KOPT-K1 (cell line): ENCODE measurements at regions not wholly inside any gene's neighbourhood (a gene's known extent, or its start where the extent isn't known, plus 50 kb on each side); places are given as distances from the start of the nearest gene placed in this dataset.

Experiments
- H3K27ac ChIP-seq: fragments of 200-600 bp; sonication (generic); 2 replicates; pipeline ENCODE4 v1.5.1; 2016; ENCODE audit warnings: antibody characterized with exemption, mild to moderate bottlenecking, low read depth, low read length; ENCODE audit not compliant: poor library complexity, severe bottlenecking
- H3K36me3 ChIP-seq: fragments of 200-600 bp; sonication (generic); 2 replicates; pipeline ENCODE4 v1.5.1; 2017; ENCODE audit warnings: antibody characterized with exemption, mild to moderate bottlenecking, low read length, moderate library complexity; ENCODE audit not compliant: insufficient read depth
- H3K9me3 ChIP-seq: fragments of 200-600 bp; sonication (generic); 2 replicates; pipeline ENCODE4 v1.5.1; 2017; ENCODE audit warnings: antibody characterized with exemption, low read length, mild to moderate bottlenecking; ENCODE audit not compliant: insufficient read depth, poor library complexity, severe bottlenecking

DNA sequence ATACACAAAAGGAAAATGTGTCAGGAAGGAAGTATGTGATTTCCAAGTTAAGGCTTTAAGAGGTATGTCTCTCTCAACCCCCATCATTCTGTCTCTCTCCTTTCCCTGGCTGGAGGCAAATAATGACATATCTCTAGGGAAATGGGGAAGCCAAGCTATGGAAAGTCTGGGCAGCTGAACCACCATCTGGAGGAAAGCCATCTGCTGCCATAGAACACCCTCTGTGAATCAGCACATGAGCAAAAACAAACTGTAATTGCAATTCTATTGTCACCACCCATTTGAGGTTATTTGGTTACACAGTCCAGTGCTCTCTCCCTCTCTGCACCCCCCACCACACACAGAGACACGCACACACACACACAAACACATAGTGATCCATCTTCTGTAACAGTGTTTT is 766.2 kb downstream of the FLRT2 start:
- no peaks in the 10 kb centered on the region for H3K9me3 ChIP-seq
- no peaks in the 10 kb centered on the region for H3K36me3 ChIP-seq
- H3K27ac ChIP-seq: no peak overlapping the region

DNA sequence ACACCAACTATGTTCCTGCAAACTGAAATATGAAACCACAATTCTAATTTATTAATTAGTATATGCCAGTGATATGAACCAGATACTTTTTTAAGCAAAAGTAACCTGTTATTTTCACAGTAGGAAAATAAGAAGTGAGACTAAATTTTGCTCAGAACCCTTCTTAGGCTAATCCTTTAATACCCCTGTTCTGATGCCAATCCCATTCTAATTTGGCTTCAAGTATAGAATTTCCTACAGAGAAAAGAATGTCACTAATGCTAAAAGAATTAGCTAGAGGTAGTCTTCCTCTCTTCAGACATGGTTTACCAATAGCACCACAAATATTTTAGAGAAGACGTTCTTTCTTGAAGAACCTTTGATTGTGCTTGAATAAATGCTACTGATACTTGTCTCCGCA is 758.4 kb downstream of the FLRT2 start:
- Histone ChIP-seq H3K27ac (no peak overlapping the region), H3K9me3 (no peaks in the 10 kb centered on the region), H3K36me3 (no peaks in the 10 kb centered on the region)

- Histone ChIP-seq H3K27ac (no peak overlapping the region), H3K9me3 (no peaks in the 10 kb centered on the region), H3K36me3 (no peaks in the 10 kb centered on the region)
Observed at GRCh38 chr14:86279405-86279804, 749.5 kb downstream of the FLRT2 start.

DNA sequence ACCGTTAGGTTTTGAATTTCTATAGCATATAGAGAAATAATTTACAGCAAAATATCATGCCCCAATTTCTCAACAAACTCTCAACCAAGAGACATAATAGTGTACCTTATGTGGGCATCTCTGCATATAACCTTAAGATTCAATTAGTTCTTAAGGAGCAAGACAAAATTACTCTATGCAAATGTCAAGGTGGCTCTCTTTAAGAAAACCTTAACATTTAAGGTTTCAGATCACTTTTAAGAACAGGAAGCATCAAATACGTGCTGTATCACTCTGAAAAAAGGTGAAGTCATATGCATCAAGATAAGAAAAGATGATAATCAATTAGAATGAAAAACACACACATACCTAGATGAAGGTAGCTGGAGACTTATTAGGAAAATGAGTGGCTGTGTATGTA is 728.0 kb downstream of the FLRT2 start:
- H3K36me3 ChIP-seq: no peaks in the 10 kb centered on the region
- H3K27ac ChIP-seq: no peak overlapping the region
- H3K9me3 ChIP-seq: no peaks in the 10 kb centered on the region

- no peaks in the 10 kb centered on the region for H3K36me3 ChIP-seq
- no peak overlapping the region for H3K27ac ChIP-seq
- H3K9me3 ChIP-seq: no peaks in the 10 kb centered on the region
Observed at GRCh38 chr14:86243158-86243557, 713.2 kb downstream of the FLRT2 start.

DNA sequence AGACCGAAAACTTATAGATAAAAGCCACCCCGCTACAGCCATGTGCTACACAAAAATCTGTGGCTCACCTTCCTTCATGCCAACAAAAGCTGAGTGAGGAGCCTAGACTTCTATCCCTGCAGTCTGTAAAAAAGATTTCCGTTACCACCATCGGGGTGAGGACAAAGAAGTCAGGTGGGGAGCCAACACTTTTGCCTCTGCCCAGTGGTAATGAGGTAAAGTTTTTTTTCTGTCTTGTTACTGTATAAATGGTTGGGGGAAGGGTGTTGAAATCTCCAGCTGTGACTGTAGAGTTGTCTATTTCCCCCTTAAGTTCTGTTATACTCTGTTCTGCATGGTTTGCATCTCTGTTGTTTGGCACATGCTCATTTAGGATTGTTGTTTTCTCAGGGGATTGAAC is 707.8 kb downstream of the FLRT2 start:
- Histone ChIP-seq H3K27ac (no peak overlapping the region), H3K36me3 (no peaks in the 10 kb centered on the region), H3K9me3 (no peaks in the 10 kb centered on the region)

- Histone ChIP-seq H3K9me3 (no peaks in the 10 kb centered on the region), H3K36me3 (no peaks in the 10 kb centered on the region), H3K27ac (no peak overlapping the region)
Observed at GRCh38 chr14:86221755-86222154, 691.8 kb downstream of the FLRT2 start.

DNA sequence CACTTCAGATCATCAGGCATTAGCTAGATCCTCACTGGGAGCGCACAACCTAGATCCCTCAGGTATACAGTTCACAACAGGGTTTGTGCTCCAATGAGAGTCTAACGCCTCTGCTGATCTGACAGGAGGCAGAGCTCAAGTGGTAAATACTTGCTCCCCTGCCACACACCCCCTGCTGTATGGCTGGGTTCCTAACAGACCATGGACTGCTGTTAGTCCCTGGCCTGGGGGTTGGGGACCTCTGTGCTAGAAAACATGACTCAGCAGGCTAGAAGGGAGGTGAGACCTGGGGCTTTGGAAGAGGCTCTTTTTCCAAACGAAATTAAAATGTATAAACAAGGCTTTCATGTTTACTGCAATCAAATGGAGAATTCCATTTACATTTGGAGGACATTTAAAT is 691.1 kb downstream of the FLRT2 start:
- no peaks in the 10 kb centered on the region for H3K36me3 ChIP-seq
- no peak overlapping the region for H3K27ac ChIP-seq
- H3K9me3 ChIP-seq: no peaks in the 10 kb centered on the region

GRCh38 chr14:86217523-86217922 is 687.6 kb downstream of the FLRT2 start:
- Histone ChIP-seq H3K36me3 (no peaks in the 10 kb centered on the region), H3K27ac (no peak overlapping the region), H3K9me3 (no peaks in the 10 kb centered on the region)

GRCh38 chr14:86203843-86204242 is 673.9 kb downstream of the FLRT2 start:
- Histone ChIP-seq H3K27ac (no peak overlapping the region), H3K36me3 (no peaks in the 10 kb centered on the region)

DNA sequence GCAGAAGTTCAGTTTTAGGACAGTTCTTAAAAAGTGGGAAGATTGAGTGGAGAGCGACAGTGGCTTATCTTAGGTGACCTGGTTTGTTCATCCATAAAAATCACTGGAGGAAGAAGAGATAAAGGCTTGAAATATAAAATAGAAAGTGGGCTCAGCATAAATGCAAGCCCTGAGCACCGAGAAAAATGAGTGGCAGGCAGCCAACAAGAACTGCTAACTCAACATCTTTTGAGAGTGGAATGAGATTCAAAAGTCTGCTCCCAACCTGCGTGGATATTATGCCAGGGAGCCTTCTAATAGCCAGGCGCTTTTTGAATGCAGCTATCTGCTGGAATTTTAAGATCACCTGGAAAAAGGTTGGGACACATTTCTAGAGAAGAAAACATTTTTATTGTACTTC is 666.5 kb downstream of the FLRT2 start:
- no peaks in the 10 kb centered on the region for H3K36me3 ChIP-seq
- H3K27ac ChIP-seq: no peak overlapping the region
- no peaks in the 10 kb centered on the region for H3K9me3 ChIP-seq

More at GRCh38 chr14:86203843-86204242, 673.9 kb downstream of the FLRT2 start:
- no peaks in the 10 kb centered on the region for H3K9me3 ChIP-seq

DNA sequence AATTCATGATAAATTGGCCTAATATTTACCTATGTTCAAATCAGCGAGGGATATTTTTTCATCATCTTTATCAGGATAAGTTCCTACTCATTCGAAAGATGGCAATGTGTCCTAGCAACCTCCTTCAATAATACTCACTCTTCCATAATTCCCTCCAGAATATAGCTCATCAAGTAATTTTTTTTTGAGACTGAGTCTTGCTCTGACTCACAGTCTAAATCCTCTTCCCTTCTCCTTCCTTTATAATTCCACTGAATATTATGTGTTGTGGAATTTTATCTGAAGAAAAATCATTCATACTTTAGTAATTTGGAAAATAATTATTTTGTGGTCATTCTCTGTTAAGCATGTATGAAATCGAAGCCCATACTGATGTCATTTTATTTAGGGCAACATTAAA is 663.8 kb downstream of the FLRT2 start:
- H3K36me3 ChIP-seq: no peaks in the 10 kb centered on the region
- H3K9me3 ChIP-seq: no peaks in the 10 kb centered on the region
- H3K27ac ChIP-seq: no peak overlapping the region

DNA sequence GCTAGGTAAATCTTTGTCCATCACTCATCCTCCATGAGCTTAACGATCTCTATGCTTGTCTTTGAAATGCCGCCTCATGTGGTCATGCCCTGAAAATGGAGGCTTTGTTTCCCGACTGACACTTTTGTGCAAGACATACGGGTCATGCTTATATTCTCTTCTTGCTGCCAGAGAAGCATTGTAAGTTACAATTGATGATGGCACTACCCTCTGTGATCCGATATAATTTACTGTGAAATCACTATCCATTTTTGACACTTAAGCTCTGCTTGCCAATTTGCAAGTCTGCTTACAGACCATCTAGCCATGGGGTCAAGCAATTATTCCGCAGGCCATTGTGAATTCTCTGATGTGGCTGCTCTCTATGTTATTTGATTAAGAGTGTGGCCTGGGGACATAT is 650.0 kb downstream of the FLRT2 start:
- no peaks in the 10 kb centered on the region for H3K9me3 ChIP-seq
- no peaks in the 10 kb centered on the region for H3K36me3 ChIP-seq
- no peak overlapping the region for H3K27ac ChIP-seq

GRCh38 chr14:86168371-86168770 is 638.4 kb downstream of the FLRT2 start:
- no peak overlapping the region for H3K27ac ChIP-seq
- H3K36me3 ChIP-seq: no peaks in the 10 kb centered on the region
- H3K9me3 ChIP-seq: no peaks in the 10 kb centered on the region

GRCh38 chr14:86166541-86166940 is 636.6 kb downstream of the FLRT2 start:
- no peaks in the 10 kb centered on the region for H3K36me3 ChIP-seq
- no peaks in the 10 kb centered on the region for H3K9me3 ChIP-seq
- no peak overlapping the region for H3K27ac ChIP-seq

- no peaks in the 10 kb centered on the region for H3K36me3 ChIP-seq
- no peaks in the 10 kb centered on the region for H3K9me3 ChIP-seq
- no peak overlapping the region for H3K27ac ChIP-seq
Observed at GRCh38 chr14:86153480-86153879, 623.5 kb downstream of the FLRT2 start.

GRCh38 chr14:86143248-86143647 is 613.3 kb downstream of the FLRT2 start:
- Histone ChIP-seq H3K36me3 (no peaks in the 10 kb centered on the region), H3K27ac (no peak overlapping the region), H3K9me3 (no peaks in the 10 kb centered on the region)
